Breast epithelium (tissue), 4 donors: ENCODE measurements at regions not wholly inside any gene's neighbourhood (a gene's known extent, or its start where the extent isn't known, plus 50 kb on each side); places are given as distances from the start of the nearest gene placed in this dataset.

Experiments
- DNase-seq, 2 donors: peaks; one replicate each; pipeline ENCODE4 v3.0.0-alpha.2; 2019; ENCODE audit warnings: low spot score in 2 of 2
- H3K27ac ChIP-seq, 2 donors: fragments of 200-600 bp; sonication (generic) in 1 of 2; one replicate each; pipeline ENCODE4 v1.5.1; 2016 to 2019; ENCODE audit warnings: mild to moderate bottlenecking in 1 of 2
- H3K27me3 ChIP-seq, 2 donors: fragments of 200-600 bp; sonication (generic) in 1 of 2; one replicate each; pipeline versions ENCODE4 v1.5.1 to v1.6.0; 2017 to 2019; ENCODE audit warnings: control low read depth in 1 of 2, mild to moderate bottlenecking in 1 of 2
- H3K36me3 ChIP-seq: fragments of 200-600 bp; one replicate; pipeline ENCODE4 v1.5.1; 2019
- H3K4me1 ChIP-seq, 2 donors: fragments of 200-600 bp; sonication (generic); one replicate each; pipeline ENCODE4 v1.5.1; 2016 to 2019; ENCODE audit warnings: control low read depth in 1 of 2
- H3K4me3 ChIP-seq, 3 donors: fragments of 200-600 bp; sonication (generic); 1 replicate in 2 of 3; 2 replicates in 1 of 3; pipeline ENCODE4 v1.5.1; 2016 to 2019; ENCODE audit warnings: mild to moderate bottlenecking in 3 of 3, moderate library complexity in 2 of 3
- H3K9me3 ChIP-seq, 2 donors: fragments of 200-600 bp; sonication (generic) in 1 of 2; one replicate each; pipeline ENCODE4 v1.5.1; 2016 to 2019; ENCODE audit warnings: control low read depth in 1 of 2
- POLR2A ChIP-seq: fragments of 450-650 bp; IDR thresholded peaks from one replicate; pipeline ENCODE4 v1.6.1; 2016; ENCODE audit warnings: antibody characterized with exemption, mild to moderate bottlenecking, moderate library complexity
- POLR2AphosphoS5 ChIP-seq, 3 donors: sonication (generic); formaldehyde crosslinking; IDR thresholded peaks; one replicate each; pipeline ENCODE4 v1.6.1; 2017; ENCODE audit warnings: antibody characterized with exemption in 3 of 3
- intact Hi-C: fragments of 100-400 bp; cut with DNase I; formaldehyde crosslinking; loops from one replicate; pipeline ENCODE4 v1.15.1; 2023; ENCODE audit warnings: low total_unique reads
- TF ChIP-seq, protein P1 (sequence below), 3 donors: fragments of 450-650 bp; IDR thresholded peaks; one replicate each; pipeline ENCODE4 v1.5.1; 2016 to 2017; ENCODE audit warnings: antibody characterized with exemption in 3 of 3, mild to moderate bottlenecking in 3 of 3, moderate library complexity in 3 of 3

DNA sequence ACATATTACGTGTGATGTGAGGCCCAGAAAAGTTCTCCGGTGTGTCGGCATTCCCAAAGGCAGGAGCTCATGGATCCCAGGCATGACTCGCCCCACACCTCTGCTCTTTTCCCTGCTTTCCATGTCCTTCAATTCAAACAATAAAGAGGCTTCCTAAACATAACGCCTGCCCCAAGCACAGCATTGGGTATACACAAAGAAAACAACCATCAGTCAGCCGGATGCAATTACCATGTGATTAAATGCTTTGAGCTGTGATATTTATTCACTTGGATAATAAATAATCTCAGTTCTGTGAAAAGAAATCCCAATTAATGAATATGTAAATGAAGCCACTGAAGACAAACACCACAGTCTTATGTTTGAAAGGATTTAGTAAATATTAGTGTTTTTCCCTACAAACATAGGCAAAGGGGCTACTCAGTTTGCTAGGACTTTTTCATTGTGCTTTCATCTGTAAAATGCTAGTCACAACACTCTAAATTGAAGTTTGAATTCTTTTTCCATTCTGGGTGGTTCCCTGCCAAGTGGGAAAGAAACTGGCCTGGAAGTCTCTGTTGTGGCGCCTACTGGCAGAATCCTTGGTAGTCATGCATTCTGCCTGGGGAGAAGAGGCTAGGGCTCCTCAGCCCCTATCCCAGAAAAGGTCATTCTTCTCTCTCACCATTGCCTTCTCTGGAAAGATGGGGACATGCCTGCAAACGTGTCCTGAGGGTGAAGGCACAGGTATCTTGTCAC lies 144.7 kb downstream of the COL6A3 start:
- H3K9me3 ChIP-seq: no peaks in the 10 kb centered on the region
- no peak overlapping the region for H3K4me3 ChIP-seq
- intact Hi-C loops: no loop called here
- no peaks in the 10 kb centered on the region for H3K27me3 ChIP-seq
- DNase-seq: no peak
- no peak overlapping the region for H3K27ac ChIP-seq
- no peak for TF ChIP-seq POLR2AphosphoS5 (IDR thresholded peaks at IDR 0.05)
- no peak for TF ChIP-seq POLR2A
- TF ChIP-seq, protein P1, sequence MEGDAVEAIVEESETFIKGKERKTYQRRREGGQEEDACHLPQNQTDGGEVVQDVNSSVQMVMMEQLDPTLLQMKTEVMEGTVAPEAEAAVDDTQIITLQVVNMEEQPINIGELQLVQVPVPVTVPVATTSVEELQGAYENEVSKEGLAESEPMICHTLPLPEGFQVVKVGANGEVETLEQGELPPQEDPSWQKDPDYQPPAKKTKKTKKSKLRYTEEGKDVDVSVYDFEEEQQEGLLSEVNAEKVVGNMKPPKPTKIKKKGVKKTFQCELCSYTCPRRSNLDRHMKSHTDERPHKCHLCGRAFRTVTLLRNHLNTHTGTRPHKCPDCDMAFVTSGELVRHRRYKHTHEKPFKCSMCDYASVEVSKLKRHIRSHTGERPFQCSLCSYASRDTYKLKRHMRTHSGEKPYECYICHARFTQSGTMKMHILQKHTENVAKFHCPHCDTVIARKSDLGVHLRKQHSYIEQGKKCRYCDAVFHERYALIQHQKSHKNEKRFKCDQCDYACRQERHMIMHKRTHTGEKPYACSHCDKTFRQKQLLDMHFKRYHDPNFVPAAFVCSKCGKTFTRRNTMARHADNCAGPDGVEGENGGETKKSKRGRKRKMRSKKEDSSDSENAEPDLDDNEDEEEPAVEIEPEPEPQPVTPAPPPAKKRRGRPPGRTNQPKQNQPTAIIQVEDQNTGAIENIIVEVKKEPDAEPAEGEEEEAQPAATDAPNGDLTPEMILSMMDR (IDR thresholded peaks at IDR 0.05): no peak
- H3K4me1 ChIP-seq: no peaks in the 10 kb centered on the region
- no peaks in the 10 kb centered on the region for H3K36me3 ChIP-seq

DNA sequence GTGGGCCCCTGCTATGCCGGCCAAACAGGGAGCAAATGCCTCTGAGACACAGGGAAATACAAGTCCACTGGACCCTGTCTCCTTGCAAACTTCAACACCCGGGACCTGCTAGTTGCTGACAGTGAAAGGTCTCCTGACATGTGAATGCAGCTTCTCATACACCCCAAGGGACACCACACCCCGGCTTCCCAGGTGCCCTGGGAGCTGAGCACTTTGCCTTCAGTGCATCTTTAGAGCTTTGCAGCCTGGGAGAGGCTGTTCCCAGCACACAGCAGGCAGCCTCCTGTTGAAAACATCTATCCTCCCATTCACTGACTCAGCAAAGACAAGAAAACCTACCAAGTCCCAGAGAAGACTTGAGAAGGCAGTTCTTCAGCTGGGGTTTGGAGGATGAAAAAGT lies 143.4 kb downstream of the COL6A3 start:
- intact Hi-C loops: no loop called here
- peak overlapping the region in 1 of 2 donors; percentile 25 for H3K27ac ChIP-seq
- DNase-seq: no peak
- H3K9me3 ChIP-seq: no peaks in the 10 kb centered on the region
- H3K4me1 ChIP-seq: no peaks in the 10 kb centered on the region
- H3K4me3 ChIP-seq: no peak overlapping the region
- H3K36me3 ChIP-seq: no peaks in the 10 kb centered on the region
- H3K27me3 ChIP-seq: no peaks in the 10 kb centered on the region
- no peak for TF ChIP-seq POLR2A
- TF ChIP-seq, protein P1 (IDR thresholded peaks at IDR 0.05): no peak
- TF ChIP-seq POLR2AphosphoS5 (IDR thresholded peaks at IDR 0.05): no peak

DNA sequence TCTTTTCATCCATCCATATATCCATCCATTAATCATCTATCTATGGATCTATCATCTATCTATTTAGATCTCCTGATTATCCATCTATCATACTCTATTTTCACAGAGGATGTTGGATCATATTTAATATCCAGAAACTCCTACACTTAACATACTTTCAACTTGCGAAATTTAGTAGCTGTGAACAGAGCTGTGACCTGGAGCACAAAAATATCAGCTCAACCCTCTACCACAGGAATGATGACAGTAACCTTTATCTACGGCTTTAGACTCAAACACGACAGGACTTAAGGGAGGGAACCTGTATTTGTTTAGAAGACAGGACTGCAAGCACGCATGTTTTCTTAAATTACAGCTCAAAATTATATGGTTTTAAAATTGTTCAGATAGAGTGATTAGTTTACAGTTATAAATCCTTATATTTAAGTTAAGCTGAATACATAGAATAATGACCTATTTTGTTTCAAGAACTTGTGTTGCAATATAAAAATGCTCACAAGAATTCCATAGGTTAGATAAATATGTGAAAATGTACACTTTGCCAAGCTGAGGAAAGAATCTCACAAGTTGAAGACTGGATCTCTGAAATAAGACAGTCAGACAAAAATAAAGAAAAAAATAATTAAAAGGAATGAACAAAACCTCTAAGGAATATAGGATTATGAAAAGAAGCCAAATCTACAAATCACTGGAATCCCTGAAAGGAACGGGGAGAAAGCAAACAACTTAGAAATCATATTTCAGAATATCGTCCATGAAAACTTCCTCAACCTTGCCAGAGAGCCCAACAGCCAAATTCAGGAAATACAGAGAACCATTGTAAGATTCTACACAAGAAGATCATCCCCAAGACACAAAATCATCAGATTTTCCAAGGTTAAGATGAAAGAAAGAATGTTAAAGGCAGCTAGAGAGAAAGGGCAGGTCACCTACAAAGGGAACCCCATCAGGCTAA lies 142.0 kb downstream of the COL6A3 start:
- intact Hi-C loops: no loop called here
- no peak overlapping the region for H3K4me3 ChIP-seq
- no peak overlapping the region for H3K27ac ChIP-seq
- H3K9me3 ChIP-seq: no peaks in the 10 kb centered on the region
- TF ChIP-seq POLR2A: no peak
- TF ChIP-seq, protein P1 (IDR thresholded peaks at IDR 0.05): no peak
- TF ChIP-seq POLR2AphosphoS5 (IDR thresholded peaks at IDR 0.05): no peak
- no peak for DNase-seq
- H3K27me3 ChIP-seq: no peaks in the 10 kb centered on the region
- H3K36me3 ChIP-seq: no peaks in the 10 kb centered on the region
- H3K4me1 ChIP-seq: no peaks in the 10 kb centered on the region
